Right forelimb (tissue), 1 donor: ENCODE measurements at regions not wholly inside any gene's neighbourhood (a gene's known extent, or its start where the extent isn't known, plus 50 kb on each side); places are given as distances from the start of the nearest gene placed in this dataset.
"Not testable (repeated sequence)": the region's sequence is repeated elsewhere in the genome, so short reads cannot be mapped to it uniquely, and the experiment has no call there.

Experiments used
- DNase-seq: peaks from one replicate; pipeline ENCODE4 v3.0.0-alpha.2; 2018

DNA sequence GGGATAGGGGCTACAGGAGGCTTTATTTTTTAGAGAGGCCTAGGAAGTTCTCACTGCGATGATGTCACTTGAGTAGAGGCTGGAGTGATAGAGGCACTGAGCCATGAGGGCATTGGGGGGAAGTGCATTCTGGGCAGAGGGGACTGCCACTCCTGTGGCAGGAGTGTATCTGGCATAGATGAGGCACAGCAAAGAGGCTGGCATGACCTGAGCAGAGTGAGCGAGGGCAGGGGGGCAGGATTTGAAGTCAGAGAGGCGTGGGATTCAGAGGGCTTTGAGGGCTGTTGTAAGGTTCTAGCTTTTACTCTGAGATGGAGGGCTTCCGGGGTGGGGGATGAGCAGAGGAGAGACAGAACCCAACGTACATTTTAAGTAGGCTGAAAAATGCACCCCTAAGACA lies 91.9 kb upstream of the SH3PXD2B start:
- peak; percentile 38 for DNase-seq

DNA sequence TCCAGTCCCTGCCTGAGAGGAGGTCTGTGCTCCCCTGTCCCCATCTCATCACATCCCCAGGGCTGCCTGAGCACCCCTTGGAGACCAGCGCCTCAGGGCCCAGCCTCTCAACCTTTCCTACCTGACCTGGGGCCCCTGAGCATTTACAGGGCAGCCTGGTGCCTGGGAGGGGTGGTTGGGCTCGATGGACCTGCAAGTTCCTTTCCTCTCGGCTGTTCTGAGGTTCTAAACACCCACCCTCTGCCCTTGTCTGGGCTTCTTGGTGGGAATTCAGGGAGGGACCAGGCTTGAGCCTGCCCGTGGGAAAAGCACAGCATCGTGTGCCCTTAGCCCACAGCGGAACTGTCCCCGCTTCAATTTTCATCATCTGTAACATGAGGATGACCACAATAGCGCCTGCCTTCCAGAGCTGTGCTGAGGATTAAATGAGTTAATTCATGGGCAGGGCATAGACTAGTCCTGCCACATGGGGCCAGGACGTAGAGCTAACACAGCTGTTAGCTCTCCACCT lies 91.0 kb upstream of the SH3PXD2B start:
- peak; percentile 51 for DNase-seq

DNA sequence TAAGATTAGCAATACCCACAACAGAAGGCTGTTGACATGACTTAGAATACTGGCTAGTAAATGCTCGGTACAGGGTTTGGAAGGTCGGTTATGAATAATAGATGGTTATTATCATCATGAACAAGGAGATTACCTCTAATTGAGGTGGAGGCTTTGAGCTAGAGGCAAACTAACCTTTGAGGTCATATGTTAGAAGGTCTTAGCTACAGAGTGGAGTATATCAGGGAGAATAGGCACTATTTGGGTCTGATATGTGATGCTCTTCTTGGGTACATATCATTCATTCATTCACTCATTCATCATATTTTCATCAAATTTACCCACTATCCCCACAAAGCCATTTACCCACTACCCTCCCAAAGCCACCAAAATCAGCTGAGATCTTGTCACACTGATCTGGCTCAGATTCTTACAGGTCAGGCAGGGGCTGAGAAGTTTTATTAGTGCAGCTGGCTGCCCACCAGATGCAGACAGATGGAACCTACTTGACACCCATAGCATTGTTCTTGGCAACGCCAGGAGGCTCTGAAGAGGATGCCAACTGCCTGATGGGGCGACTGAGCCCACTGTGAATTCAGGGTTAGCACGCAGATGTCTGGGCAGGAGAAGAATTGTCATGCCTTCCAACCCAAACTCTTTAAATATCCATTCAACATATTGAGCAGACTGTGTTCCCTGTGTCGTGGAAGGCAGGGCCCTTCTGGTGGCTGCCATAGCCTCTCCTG lies 90.2 kb upstream of the SH3PXD2B start:
- peak; percentile 59 for DNase-seq

DNA sequence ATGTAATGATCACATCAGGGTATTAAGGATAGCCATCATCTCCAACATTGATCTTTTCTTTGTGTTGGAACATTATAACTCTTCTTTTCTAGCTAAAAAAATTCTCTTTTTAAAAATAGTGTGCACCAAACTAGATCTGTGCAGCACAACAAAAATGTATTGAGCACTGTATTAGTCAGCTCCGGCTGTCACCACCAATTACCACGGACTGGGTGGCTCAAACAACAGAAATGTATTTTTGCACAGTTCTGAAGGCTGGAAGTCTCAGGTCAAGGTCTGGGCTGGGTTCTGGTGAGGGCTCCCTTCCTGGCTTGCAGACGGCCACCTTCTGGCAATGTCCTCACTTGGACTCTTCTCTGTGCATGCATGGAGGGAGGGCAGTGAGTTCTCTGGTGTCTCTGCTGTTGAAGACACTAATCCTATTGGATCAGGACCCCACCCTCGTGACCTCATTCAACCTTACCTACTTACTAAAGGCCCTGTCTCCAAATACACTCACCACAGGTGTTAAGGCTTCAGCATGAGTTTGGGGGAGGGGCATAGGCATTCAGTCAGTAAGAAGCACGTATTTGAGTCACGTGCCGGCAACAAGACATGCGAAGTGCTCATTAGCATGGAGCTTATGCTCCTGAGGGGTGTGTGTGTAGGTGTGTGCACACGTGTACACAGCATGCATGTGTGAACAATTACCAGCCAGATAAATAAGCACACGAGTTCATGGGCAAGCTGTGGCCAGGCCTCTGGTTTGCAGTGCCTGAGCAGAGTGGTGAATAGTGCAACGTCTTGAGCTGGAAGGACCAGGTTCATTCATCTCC lies 89.4 kb upstream of the SH3PXD2B start:
- DNase-seq: peak; percentile 10

DNA sequence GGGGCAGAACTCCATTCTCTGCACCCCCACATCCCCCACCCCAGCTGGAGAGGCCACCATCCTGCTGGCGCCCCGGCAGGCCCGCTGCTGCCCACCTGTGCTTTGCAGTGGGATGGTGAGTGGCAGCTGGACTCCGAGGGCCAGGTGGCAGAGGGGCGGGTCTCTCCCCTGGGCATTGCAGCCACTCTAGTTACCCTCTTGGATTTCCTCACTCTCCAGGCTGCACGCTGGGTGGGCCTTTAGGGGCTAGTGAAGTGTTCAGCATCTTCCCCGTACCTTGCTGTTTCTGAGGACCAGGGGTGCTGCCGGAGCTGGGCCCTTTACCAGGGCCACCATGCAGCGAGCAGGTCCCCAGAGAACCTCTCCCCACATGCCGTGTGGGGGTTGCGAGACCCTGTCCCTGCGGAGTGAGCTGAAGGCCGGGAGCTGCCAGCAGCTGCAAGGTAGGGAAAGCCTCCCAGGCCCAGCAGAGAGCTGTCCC lies 88.4 kb upstream of the SH3PXD2B start:
- peak; percentile 51 for DNase-seq

DNA sequence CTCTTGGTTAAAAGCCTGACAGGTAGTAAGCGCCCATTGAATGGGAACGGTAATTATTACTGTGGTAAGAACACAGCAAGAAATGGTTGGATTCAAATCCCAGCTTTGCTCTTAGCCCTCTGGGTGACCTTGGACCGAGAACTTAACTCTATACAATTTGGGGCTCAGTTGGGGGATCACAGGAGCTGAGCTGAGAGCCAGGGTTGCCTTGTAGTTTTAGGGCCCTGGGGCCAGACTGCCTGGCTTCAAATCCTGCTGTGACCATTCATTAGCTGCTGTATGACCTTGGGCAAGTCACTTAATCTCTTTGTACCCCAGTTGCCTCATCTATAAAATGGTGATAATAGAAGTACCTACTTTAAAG lies 87.4 kb upstream of the SH3PXD2B start:
- no peak for DNase-seq

DNA sequence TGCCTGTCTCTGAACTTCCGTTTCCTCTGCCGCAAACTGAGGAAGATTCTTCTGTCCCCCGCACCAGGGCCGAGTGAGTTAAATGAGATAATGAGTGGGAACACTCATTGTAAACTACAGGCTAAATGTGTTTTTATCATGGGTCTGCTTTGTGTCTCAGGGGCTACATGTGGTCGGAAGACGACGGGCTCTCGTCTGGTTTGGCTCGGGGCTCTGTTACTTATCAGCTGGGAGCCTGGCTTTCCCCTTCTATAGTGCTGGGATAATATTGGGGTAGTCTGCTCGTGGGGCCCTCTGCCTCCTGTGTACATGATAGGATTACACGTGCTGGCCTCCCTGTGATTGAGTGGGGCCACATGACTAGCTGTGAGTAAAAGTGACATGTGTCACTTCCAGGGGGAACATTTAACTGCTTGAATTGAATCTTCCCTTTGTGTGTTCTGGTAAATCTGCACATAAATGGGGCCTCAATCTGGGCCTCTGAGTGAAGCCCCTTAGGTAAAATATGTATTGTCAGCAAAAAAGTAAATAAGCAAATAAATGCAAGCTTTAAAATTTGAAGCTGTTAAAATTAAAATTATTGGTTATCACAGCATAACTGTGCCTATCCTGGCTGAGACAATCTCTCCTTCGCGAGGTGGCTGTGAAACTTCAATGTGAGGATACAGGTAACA lies 86.9 kb upstream of the SH3PXD2B start:
- no peak for DNase-seq

DNA sequence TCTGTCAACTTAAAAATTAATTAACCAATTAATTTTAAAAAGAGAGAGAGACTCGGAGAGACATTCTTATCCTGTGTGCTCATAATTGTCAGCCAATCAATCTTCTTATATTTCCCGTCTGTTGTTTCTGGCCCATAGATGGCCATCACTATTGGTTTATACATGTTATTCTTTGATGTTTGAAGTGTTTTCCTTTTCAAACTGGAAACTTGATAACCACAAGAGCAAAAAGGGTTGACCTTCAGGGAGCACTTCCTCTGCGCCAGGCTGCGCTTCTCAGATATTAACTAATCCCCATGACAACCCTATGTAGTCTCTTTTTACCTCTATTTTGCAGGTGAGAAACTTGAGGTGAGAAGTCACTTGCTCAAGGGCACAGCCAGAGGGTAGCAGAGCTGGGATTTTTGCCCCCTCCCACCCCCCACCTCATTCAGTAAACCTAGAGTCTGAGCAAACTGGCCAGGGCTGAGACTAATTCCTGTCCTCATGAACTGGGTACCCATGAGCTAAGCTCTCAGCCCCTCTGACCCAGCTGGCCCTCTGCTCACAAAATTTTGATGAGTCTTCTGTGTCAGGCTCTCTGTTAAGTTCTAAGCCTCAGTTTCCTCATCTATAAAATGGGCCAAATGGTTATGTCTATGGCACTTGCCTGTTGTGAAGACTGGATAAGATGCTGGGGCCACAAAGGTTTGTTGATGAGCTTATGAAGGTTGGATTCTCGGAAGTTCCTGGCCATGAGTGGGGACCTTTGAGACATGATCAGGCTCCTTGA lies 86.0 kb upstream of the SH3PXD2B start:
- DNase-seq: no peak

DNA sequence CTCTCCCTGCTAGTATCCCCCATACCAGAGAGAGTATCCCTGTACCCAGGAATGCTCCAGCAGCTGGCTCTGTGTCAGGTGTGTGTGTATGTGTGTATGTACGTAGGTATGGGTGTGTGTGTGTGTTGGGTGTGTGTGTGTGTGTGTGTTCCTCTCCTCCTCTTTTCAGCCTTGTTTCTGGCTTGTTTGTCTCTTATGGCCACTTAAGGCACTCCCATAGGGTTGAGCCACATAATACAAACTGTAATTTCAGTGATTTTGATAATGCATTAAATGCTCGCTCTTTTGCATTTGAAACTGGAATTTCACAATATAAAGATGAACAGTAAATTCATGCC lies 80.8 kb upstream of the SH3PXD2B start:
- no peak for DNase-seq

DNA sequence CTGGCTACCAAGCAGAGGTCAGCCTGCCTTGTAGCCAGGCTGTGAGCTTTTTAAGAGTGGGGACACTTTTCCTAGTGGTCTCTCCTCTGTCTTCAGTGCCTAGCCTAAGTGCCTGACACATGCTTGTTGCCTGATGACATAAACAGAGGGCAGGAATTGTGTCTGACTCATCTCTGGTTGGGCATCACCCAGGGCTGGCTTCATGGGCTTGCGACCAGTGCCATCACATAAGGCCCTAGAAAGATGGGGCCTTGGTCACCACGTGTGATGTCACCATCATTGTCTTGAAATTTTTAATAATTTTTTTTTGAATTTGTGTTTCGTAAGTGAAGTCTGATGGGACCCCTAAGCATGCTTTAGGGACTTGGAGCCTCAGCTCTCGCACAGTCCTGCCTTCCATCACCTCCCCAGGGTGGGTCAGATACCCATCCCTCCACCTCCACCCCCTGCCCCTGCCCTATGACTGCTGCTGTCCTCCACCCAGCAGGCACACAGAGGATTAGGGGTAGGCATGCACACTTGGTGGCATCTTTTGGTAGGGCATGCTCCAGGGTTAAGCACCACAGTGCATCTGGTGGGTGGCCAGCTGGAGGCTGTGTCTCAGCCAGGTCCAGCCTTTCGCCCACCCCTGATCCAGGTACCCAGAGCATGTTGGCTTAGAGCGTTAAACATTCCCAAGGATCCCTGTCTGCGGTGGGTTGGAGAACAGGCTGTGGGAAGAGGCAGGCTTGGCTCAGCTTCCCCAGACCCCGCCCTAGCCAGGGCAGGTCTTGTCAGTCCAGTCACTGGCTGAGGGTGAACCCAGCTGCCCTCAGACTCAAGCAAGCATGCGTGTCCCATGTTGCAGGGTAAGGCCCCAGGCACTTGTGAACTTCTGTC lies 80.1 kb upstream of the SH3PXD2B start:
- no peak for DNase-seq

DNA sequence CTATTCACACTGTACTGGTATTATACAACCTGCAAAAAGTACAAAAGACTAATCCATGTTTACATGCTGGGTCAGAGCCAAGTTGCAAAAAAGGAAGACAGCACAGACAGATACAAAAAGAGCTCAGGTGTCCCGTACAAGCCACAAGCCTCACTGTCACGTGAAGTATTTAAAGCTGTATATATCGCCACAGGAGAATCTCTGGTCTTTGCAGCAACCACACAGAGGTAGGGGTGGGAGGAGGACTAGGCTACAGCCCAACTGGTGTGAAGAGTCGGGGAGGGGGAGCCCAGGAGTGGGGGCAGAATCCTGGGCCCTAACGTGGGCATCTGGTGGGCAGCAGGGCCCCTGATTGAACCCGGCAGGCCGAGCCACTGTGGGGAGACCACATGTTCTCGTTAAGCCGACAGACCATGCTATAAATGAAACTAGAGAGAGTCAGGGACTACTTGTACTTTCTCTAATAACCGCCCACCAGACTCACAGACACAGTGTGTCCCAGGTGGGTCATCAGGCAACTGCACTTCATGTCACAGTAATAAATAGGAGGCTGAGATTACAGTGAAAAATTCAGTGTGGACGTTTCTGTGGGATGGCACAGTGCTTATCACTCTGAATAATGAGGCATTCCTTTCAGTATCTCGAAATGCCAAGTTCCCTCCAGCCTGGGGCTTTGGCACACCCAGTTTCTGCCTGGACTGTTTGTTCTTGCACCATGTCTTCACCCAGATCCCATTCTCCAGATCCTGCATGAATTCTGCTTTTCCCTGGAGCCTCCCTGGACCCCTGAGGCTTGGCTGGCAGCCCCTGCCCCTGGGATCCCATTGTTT lies 79.3 kb upstream of the SH3PXD2B start:
- DNase-seq: no peak

DNA sequence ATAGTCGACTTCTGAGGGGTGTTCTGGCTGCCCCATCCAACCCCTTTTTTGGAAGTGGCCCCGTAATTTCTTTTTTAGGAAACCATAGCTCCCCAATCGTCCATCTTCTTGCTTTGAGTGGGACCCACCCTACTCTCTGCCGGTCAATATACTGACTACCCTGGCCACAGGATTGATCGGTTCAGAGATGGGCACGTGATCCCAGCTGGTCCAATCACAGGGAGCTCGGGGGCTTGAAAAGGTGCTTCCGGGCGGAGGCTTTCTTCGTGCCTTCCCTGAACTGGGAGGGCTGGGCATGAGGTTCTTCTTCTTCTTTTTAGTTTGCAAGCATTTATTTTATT lies 78.7 kb upstream of the SH3PXD2B start:
- no peak for DNase-seq

DNA sequence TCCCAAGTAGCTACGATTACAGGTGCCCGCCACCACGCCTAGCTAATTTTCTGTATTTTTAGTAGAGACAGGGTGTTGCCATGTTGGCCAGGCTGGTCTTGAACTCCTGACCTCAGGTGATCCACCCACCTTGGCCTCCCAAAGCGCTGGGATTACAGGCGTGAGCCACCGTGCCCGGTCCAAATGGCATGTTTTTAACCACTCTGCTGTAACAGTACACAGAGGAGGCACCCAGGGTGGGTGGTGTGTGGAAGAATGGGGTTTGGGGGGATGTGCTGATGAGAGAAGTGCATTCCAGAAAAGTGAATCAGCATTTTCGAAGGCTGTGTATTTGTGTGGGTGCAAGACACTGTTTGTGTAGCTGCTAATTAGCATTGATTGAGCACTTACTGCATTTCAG lies 78.1 kb upstream of the SH3PXD2B start:
- not testable (repeated sequence) for DNase-seq

DNA sequence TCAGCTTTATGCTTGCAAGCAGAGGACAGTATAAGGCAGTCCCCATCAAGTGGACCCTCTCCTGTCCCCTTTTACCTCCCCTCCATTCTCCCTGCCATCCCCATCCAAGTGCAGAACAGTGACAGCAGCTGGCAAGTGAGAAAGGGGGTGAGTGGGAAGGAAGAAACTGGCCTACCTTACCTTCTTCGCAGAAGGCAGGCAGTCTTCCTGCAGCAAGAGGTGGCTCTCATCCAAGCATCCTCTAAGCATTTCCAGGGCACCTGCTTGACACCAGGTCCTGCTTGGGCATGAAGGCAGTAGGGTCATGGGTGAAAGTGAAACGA lies 77.3 kb upstream of the SH3PXD2B start:
- DNase-seq: no peak

DNA sequence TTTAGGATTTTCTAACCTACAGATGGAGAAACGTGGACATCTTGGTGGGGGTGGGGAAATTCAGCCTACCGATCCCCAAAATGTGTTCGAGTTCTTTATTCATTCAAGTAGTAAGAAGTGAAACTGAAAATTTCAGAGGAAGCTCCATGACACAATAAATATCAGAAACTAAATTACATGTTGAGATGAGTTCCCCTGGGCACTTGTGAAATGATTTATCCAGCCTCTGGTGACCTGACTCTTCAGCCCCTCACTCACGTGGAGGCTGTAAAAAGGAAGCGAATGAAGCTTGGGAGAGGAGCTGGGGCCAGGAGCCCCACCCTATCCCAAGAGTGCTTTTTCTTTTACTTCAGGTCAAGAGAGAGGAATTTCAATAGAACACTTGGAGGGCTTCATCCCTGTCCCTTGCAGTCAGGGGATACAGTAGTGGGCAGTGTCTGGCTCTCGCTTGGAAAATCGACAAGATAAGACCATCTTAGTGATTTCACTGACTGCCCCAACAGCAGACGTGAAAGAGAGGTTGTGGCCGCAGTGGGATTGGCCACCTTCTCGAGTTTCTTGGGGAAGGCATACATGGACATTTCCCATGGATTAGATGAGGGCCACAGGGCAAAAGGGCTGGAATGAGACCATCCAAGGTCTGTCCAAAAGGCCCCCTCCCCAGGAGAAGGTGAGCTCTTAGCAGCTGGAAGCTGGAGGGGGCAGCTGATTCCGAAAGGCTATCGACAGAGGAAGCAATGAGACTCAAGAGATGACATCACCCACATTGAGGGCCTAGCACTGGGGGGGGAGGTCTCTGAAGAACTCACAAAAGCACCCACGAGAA lies 76.8 kb upstream of the SH3PXD2B start:
- DNase-seq: no peak

DNA sequence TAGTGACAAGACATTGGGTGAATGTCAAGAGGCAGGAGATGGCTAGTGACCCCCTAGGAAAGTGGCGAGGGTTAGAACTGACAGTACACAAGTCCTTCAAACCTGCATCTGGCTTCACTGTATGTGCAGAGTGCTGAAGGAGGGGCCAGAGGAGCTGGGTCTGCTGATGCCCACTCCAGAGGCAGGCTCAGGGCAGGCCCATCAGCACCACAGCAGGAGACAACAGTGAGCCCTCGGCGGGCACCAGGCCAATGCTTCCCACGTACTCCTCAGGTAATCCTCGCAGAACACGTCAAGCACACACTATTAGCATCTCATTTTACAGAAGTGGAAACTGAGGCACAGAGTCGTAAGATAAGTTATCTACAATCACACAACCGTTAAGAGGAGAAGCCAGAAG lies 76.1 kb upstream of the SH3PXD2B start:
- DNase-seq: no peak

DNA sequence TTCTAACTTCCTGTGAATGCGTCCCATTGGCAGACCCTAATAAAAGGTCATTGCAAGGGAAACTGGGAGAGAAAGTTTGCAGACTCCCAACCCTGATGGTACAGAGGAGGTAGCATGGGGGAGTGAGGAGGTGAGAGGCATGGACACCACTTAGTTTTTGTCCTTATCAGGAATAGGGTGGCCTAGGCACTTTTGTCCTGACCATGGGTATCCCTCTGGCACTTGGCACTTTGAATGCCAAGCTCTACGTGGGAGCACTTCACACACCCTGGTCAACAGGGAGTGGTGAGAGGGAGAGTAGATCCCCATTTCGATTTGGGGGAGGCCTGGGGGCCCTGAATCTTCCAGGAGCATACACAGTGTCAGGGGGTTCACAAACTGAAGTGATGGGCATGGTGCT lies 75.6 kb upstream of the SH3PXD2B start:
- no peak for DNase-seq

DNA sequence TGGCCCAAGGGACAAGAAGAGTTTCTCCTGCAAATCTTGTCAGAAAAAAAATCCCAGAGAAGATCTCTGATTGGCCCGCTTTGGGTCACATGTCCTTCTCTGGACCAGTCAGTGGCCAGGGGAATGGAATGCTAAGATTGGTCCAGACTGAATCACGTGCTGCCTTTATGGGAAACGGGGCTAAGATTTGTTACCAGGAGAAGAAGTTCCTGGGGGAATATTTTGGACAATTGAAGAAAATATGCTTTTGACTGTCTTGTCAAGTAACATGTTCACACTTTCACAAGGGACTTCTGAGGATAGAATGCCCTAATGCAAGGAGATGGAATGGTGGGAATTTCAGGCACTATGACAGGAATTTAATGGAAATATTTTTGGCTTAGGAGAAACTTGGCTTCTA lies 74.1 kb upstream of the SH3PXD2B start:
- no peak for DNase-seq

DNA sequence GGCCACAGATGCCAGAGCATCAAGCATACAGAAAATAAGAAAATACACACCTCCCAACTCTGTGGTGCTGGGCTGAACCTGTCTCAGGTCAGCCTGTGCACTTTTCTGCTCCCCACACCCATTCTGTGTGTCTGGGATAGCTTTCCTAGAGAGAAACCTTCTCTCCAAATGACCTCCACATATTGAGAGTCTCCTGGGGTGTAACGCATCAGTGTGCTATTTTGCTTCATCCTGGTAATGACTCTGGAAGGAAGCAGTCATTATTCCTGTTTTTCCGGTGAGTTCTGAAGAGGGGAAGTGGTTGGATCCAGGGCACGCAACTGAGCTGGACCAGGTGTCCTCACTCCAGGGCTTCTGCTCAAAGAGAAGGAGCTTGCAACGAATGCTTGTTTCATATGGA lies 73.2 kb upstream of the SH3PXD2B start:
- no peak for DNase-seq

DNA sequence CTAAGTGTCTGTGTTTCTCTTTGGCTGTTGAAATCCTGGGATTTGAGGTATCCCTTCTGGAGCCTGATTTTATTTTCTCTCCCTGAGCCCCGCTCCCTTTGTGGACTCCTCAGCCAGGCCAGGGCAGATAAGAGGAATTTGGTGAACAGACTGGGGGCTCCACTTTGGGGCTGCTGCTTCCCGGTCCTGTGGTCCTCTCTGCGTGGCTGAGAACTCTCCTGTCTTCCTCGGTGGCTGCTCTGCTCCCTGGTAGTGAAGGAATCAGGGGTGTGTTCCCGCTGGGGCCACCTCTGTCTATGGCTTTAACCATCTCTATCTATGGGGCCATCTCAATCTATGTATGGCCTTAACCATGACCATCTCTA lies 71.7 kb upstream of the SH3PXD2B start:
- peak; percentile 13 for DNase-seq
